ENCODE measurements at regions not wholly inside any gene's neighbourhood (a gene's known extent, or its start where the extent isn't known, plus 50 kb on each side); places are given as distances from the start of the nearest gene placed in this dataset.
"Not testable (repeated sequence)": the region's sequence is repeated elsewhere in the genome, so short reads cannot be mapped to it uniquely, and the experiment has no call there.

GRCh38 chr11:112662554-112662953, 298.7 kb upstream of the NCAM1 start:
- POLR2A ChIA-PET: no interaction called here
- CTCF ChIA-PET: no interaction called here

GRCh38 chr11:112663947-112664634, 297.1 kb upstream of the NCAM1 start:
- CTCF ChIA-PET: no interaction called here
- POLR2A ChIA-PET: no interaction called here

- ChIA-PET POLR2A (no interaction called here), CTCF (no interaction called here)
Measured at GRCh38 chr11:112665291-112665690, 295.9 kb upstream of the NCAM1 start.

GRCh38 chr11:112666253-112666652, 295.0 kb upstream of the NCAM1 start:
- ChIA-PET POLR2A (no interaction called here), CTCF (no interaction called here)

GRCh38 chr11:112670806-112671570, 290.2 kb upstream of the NCAM1 start:
- CTCF ChIA-PET: no interaction called here
- POLR2A ChIA-PET: no interaction called here

GRCh38 chr11:112673401-112673800, 287.8 kb upstream of the NCAM1 start:
- CTCF ChIA-PET, POLR2A ChIA-PET: not testable (repeated sequence)

GRCh38 chr11:112685111-112685510, 276.1 kb upstream of the NCAM1 start:
- ChIA-PET CTCF (no interaction called here), POLR2A (no interaction called here)

- CTCF ChIA-PET: no interaction called here
Measured at GRCh38 chr11:112689851-112690250, 271.4 kb upstream of the NCAM1 start.

GRCh38 chr11:112693781-112694180, 267.4 kb upstream of the NCAM1 start:
- POLR2A ChIA-PET: no interaction called here

More at GRCh38 chr11:112689851-112690250, 271.4 kb upstream of the NCAM1 start:
- POLR2A ChIA-PET: no interaction called here

GRCh38 chr11:112694245-112694644, 267.0 kb upstream of the NCAM1 start:
- ChIA-PET POLR2A (no interaction called here), CTCF (no interaction called here)

More at GRCh38 chr11:112693781-112694180, 267.4 kb upstream of the NCAM1 start:
- CTCF ChIA-PET: no interaction called here

- POLR2A ChIA-PET: no interaction called here
Measured at GRCh38 chr11:112694813-112695212, 266.4 kb upstream of the NCAM1 start.

GRCh38 chr11:112697391-112698178, 263.6 kb upstream of the NCAM1 start:
- CTCF ChIA-PET: no interaction called here
- POLR2A ChIA-PET: no interaction called here

More at GRCh38 chr11:112694813-112695212, 266.4 kb upstream of the NCAM1 start:
- CTCF ChIA-PET: no interaction called here

- ChIA-PET POLR2A (no interaction called here), CTCF (no interaction called here)
Measured at GRCh38 chr11:112705148-112705547, 256.1 kb upstream of the NCAM1 start.

- POLR2A ChIA-PET: no interaction called here
- CTCF ChIA-PET: no interaction called here
Measured at GRCh38 chr11:112706863-112707262, 254.4 kb upstream of the NCAM1 start.

- CTCF ChIA-PET: interaction anchor here (0.6 kb wide), 1 partner anchor 27 kb away, joined by 3 read pairs; no protein-coding TSS in a partner anchor
- POLR2A ChIA-PET: not testable (repeated sequence)
Measured at GRCh38 chr11:112714340-112714739, 246.9 kb upstream of the NCAM1 start.

GRCh38 chr11:112715056-112715455, 246.2 kb upstream of the NCAM1 start:
- POLR2A ChIA-PET: no interaction called here
- CTCF ChIA-PET: no interaction called here

- ChIA-PET CTCF (no interaction called here), POLR2A (no interaction called here)
Measured at GRCh38 chr11:112718483-112718882, 242.7 kb upstream of the NCAM1 start.

GRCh38 chr11:112719736-112720525, 241.3 kb upstream of the NCAM1 start:
- CTCF ChIA-PET: no interaction called here
- POLR2A ChIA-PET: no interaction called here

GRCh38 chr11:112722148-112722547, 239.1 kb upstream of the NCAM1 start:
- ChIA-PET POLR2A (no interaction called here), CTCF (no interaction called here)

- ChIA-PET CTCF (no interaction called here), POLR2A (no interaction called here)
Measured at GRCh38 chr11:112722876-112723275, 238.3 kb upstream of the NCAM1 start.
